Endothelial cell (in vitro differentiated cells): ENCODE measurements at regions not wholly inside any gene's neighbourhood (a gene's known extent, or its start where the extent isn't known, plus 50 kb on each side); places are given as distances from the start of the nearest gene placed in this dataset.

Experiments
- DNase-seq: peaks from one replicate; pipeline ENCODE4 v3.0.0; 2021; ENCODE audit warnings: low spot score
- H3K27ac Mint-ChIP-seq: one replicate; pipeline ENCODE4 v1.8.0; 2021; ENCODE audit warnings: mixed read lengths, inconsistent platforms; ENCODE audit not compliant: unreplicated experiment
- H3K27me3 Mint-ChIP-seq: one replicate; pipeline ENCODE4 v1.8.0; 2021; ENCODE audit warnings: mild to moderate bottlenecking, moderate library complexity, mixed read lengths, inconsistent platforms; ENCODE audit not compliant: unreplicated experiment
- H3K36me3 Mint-ChIP-seq: one replicate; pipeline ENCODE4 v1.8.0; 2021; ENCODE audit warnings: mild to moderate bottlenecking, low read depth, mixed read lengths, inconsistent platforms; ENCODE audit not compliant: unreplicated experiment
- H3K4me1 Mint-ChIP-seq: one replicate; pipeline ENCODE4 v1.8.0; 2021; ENCODE audit warnings: mild to moderate bottlenecking, mixed read lengths, inconsistent platforms; ENCODE audit not compliant: unreplicated experiment
- H3K4me3 Mint-ChIP-seq: one replicate; pipeline ENCODE4 v1.8.0; 2021; ENCODE audit warnings: mild to moderate bottlenecking, mixed read lengths, inconsistent platforms; ENCODE audit not compliant: unreplicated experiment
- H3K9me3 Mint-ChIP-seq: one replicate; pipeline ENCODE4 v1.8.0; 2021; ENCODE audit warnings: mixed read lengths, inconsistent platforms; ENCODE audit not compliant: unreplicated experiment
- CTCF ChIP-seq: fragments of 200-600 bp; sonication (generic); IDR thresholded peaks from one replicate; pipeline ENCODE4 v1.5.0; 2021; ENCODE audit warnings: antibody characterized with exemption; ENCODE audit not compliant: unreplicated experiment

DNA sequence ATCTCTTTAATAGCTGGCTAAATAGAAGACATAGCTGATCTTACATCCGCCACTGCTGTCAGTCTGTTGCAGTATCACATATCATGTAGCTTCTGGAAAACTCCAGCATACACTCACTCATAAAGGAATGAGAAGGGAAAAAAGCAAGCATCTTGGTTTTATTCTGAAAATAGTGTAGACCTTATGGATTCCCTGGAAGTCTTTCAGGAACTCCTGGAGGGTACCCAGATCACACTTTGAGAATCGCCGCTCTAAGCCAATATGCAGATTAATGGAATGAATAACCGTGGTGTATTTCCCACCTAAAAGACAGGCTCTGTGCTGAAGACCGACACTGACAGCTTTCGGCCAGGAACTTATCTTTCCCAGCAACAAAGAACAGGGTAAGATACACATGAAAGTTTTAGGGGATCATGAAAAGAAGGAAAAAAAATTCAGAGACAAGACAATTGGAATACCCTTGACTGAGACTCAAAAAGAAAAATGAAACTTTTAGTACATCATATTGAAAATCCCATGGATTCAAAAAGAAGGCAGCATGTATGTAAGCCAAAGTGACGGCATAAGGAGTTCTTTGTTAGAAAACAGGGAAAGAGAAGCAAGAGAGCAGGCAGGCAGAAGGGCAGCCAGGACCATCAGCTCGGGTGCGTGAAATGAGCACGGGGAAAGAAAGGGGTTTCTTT, 56.4 kb upstream of the SEC11C start:
- DNase-seq: no peak
- no peaks in the 10 kb centered on the region for H3K9me3 Mint-ChIP-seq
- peaks cover 14% of the 10 kb centered on the region for H3K4me1 Mint-ChIP-seq
- no peak overlapping the region for H3K27ac Mint-ChIP-seq
- no peak for TF ChIP-seq CTCF
- H3K27me3 Mint-ChIP-seq: peaks cover 2% of the 10 kb centered on the region
- H3K4me3 Mint-ChIP-seq: no peak overlapping the region
- no peaks in the 10 kb centered on the region for H3K36me3 Mint-ChIP-seq

DNA sequence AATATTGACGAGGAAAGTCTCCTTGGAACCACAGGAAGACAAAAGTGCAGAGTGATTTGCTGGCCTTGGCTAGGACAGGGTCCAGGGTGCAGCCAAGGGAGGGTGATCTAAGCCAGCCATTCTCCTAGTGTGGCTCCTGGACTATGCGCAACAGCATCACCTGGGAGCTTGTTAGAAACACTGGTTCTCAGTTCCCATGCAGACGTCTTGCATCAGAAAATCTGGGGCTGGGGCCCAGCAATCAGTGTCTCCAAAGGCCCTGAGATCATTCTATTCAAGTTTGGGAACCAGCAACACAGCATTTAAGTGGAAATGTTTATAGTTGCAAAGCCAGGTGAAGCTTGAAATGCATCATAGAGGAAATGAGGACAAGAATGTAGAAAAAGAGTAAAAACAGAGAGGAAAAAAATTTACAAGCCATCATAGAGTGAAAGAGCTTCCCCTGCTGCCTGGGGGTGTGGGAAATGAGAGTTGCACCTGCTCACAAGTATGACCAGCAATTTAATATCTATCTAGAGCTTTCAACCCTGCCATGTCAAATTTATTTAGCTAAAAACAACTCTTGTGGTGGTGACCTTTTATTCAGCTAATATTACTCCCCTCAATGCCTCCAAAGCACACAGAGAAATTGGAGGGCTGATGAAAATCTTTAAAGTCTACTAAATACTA, 54.4 kb upstream of the SEC11C start:
- H3K4me1 Mint-ChIP-seq: peaks cover 5% of the 10 kb centered on the region

GRCh38 chr18:59085797-59086196, 53.9 kb upstream of the SEC11C start:
- Mint-ChIP-seq H3K27ac (no peak overlapping the region), H3K36me3 (no peaks in the 10 kb centered on the region), H3K4me1 (peaks cover 5% of the 10 kb centered on the region), H3K27me3 (no peaks in the 10 kb centered on the region), H3K9me3 (no peaks in the 10 kb centered on the region), H3K4me3 (no peak overlapping the region)
- no peak for TF ChIP-seq CTCF
- no peak for DNase-seq

More for the DNA sequence above, 54.4 kb upstream of the SEC11C start:
- Mint-ChIP-seq H3K27ac (no peak overlapping the region), H3K4me3 (no peak overlapping the region), H3K9me3 (no peaks in the 10 kb centered on the region), H3K27me3 (peaks cover 2% of the 10 kb centered on the region), H3K36me3 (no peaks in the 10 kb centered on the region)
- TF ChIP-seq CTCF: no peak
- DNase-seq: no peak

DNA sequence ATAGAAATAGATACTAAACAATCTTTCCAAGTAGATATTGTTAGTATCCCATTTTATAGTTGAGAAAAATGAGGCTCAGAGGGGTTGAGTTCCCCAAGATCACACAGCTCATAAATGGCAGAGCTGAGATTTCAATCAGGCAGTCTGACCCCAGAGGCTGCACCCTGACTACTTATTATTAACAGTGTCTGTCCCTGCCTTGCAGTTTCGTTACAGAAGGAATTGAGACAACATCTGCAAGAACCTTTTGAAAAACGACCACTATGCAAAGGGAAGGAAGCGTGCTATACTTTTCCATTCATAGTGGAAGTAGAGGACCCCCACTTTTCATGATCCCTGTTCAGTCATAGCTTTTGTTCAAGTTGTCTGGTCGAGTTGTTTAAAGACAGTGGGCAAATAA, 53.2 kb upstream of the SEC11C start:
- no peaks in the 10 kb centered on the region for H3K9me3 Mint-ChIP-seq
- DNase-seq: no peak
- no peak overlapping the region for H3K4me3 Mint-ChIP-seq
- H3K4me1 Mint-ChIP-seq: peaks cover 5% of the 10 kb centered on the region
- no peaks in the 10 kb centered on the region for H3K27me3 Mint-ChIP-seq
- no peaks in the 10 kb centered on the region for H3K36me3 Mint-ChIP-seq
- no peak for TF ChIP-seq CTCF
- no peak overlapping the region for H3K27ac Mint-ChIP-seq

GRCh38 chr18:59087391-59087790, 52.3 kb upstream of the SEC11C start:
- Mint-ChIP-seq H3K27ac (no peak overlapping the region), H3K9me3 (no peaks in the 10 kb centered on the region), H3K36me3 (no peaks in the 10 kb centered on the region), H3K4me3 (no peak overlapping the region), H3K4me1 (peaks cover 5% of the 10 kb centered on the region), H3K27me3 (no peaks in the 10 kb centered on the region)
- DNase-seq: no peak
- TF ChIP-seq CTCF: no peak
